A549 (cell line): ENCODE measurements at regions not wholly inside any gene's neighbourhood (a gene's known extent, or its start where the extent isn't known, plus 50 kb on each side); places are given as distances from the start of the nearest gene placed in this dataset.

Source experiments
- ATAC-seq, 2 experiments: fragments of 200-7000 bp in 1 of 2; fragments of >200 bp in 1 of 2; cut with Nextera tagmentation in 1 of 2; cut with Tn5 transposase in 1 of 2; 3 replicates each; pipeline versions ENCODE4 v1.8.0 to v1.9.1; 2018 to 2020; ENCODE audit warnings: mild to moderate bottlenecking in 1 of 2, moderate library complexity in 1 of 2
- CTCF ChIA-PET: fragments of 300-600 bp; sonication (Branson Sonifier 250); formaldehyde crosslinking; extraction: SDS; loops from one replicate; lab custom pipeline; 2021; ENCODE audit warnings: antibody characterized with exemption, inconsistent platforms; lab: Yijun Ruan, JAX
- POLR2A ChIA-PET: fragments of 350-600 bp; formaldehyde crosslinking; extraction: SDS; loops from one replicate; lab custom pipeline; 2021; ENCODE audit warnings: antibody characterized with exemption, inconsistent platforms; lab: Yijun Ruan, JAX
- DNase-seq, 2 experiments: peaks; one replicate each; pipeline versions ENCODE4 v3.0.0 to v3.0.0-alpha.2; 2011 to 2016; ENCODE audit warnings: low read depth in 1 of 2, low spot score in 1 of 2
- FAIRE-seq: peaks from 2 replicates; lab custom pipeline; 2011; peaks lifted over from hg19 to GRCh38; lab: Jason Lieb, UNC
- H3K27ac ChIP-seq, 2 experiments: fragments of >200 bp; sonication (Bioruptor Twin); formaldehyde crosslinking; 3 replicates each; pipeline ENCODE4 v1.5.1; 2016 to 2017
- H3K4me1 ChIP-seq: fragments of >200 bp; sonication (Bioruptor Twin); formaldehyde crosslinking; 3 replicates; pipeline ENCODE4 v1.6.1; 2016
- H3K4me2 ChIP-seq: fragments of >200 bp; sonication (Bioruptor Twin); formaldehyde crosslinking; 3 replicates; pipeline ENCODE4 v1.6.1; 2016
- H3K4me3 ChIP-seq: fragments of >200 bp; sonication (Bioruptor Twin); formaldehyde crosslinking; 3 replicates; pipeline ENCODE4 v1.5.1; 2016
- H3K9me3 ChIP-seq: fragments of >200 bp; sonication (Bioruptor Twin); formaldehyde crosslinking; 3 replicates; pipeline ENCODE4 v1.6.1; 2016
- CEBPB ChIP-seq, 2 experiments: fragments of >200 bp in 1 of 2; sonication (Bioruptor Twin) in 1 of 2; formaldehyde crosslinking in 1 of 2; IDR thresholded peaks; 2 replicates each; pipeline ENCODE4 v1.6.1; 2012 to 2016
- CHD2 ChIP-seq: fragments of 150-350 bp; IDR thresholded peaks from 2 replicates; pipeline ENCODE4 v1.6.1; 2014; ENCODE audit warnings: low read length; ENCODE audit not compliant: partially characterized antibody
- EP300 ChIP-seq, 2 experiments: fragments of >200 bp; sonication (Bioruptor Twin); formaldehyde crosslinking; IDR thresholded peaks; 2 replicates in 1 of 2; 3 replicates in 1 of 2; pipeline ENCODE4 v1.6.1; 2016 to 2017
- FOSB ChIP-seq: fragments of 250-450 bp; sonication (Bioruptor Pico); IDR thresholded peaks from 2 replicates; pipeline ENCODE4 v1.5.0; 2020; ENCODE audit warnings: mild to moderate bottlenecking, moderate library complexity
- FOSL2 ChIP-seq, 2 experiments: fragments of 450-650 bp in 1 of 2; fragments of >200 bp in 1 of 2; sonication (Bioruptor Twin) in 1 of 2; formaldehyde crosslinking; IDR thresholded peaks; 2 replicates each; pipeline versions ENCODE4 v1.5.0 to v1.6.1; 2016 to 2020; ENCODE audit warnings: mild to moderate bottlenecking in 1 of 2, moderate library complexity in 1 of 2
- HES2 ChIP-seq: fragments of >200 bp; sonication (Bioruptor Twin); formaldehyde crosslinking; IDR thresholded peaks from 2 replicates; pipeline ENCODE4 v1.6.1; 2016
- HEYL ChIP-seq: fragments of 250-450 bp; sonication (Bioruptor Pico); IDR thresholded peaks from 2 replicates; pipeline ENCODE4 v1.8.0; 2021; ENCODE audit warnings: mild to moderate bottlenecking, moderate library complexity
- HOXA7 ChIP-seq: fragments of 250-450 bp; sonication (Bioruptor Pico); IDR thresholded peaks from 2 replicates; pipeline ENCODE4 v1.5.0; 2020; ENCODE audit warnings: mild to moderate bottlenecking, moderate library complexity
- HOXB5 ChIP-seq: fragments of 250-450 bp; sonication (Bioruptor Pico); IDR thresholded peaks from 2 replicates; pipeline ENCODE4 v1.5.0; 2020; ENCODE audit warnings: mild to moderate bottlenecking, moderate library complexity
- KDM5A ChIP-seq: fragments of 200-600 bp; sonication (generic); IDR thresholded peaks from 2 replicates; pipeline ENCODE4 v1.6.1; 2016; ENCODE audit warnings: antibody characterized with exemption, mild to moderate bottlenecking
- MAFK ChIP-seq: fragments of 450-650 bp; IDR thresholded peaks from 2 replicates; pipeline ENCODE4 v1.6.1; 2014; ENCODE audit not compliant: partially characterized antibody
- NPAS2 ChIP-seq: fragments of 250-450 bp; sonication (Bioruptor Pico); IDR thresholded peaks from 2 replicates; pipeline ENCODE4 v1.8.0; 2022; ENCODE audit warnings: mild to moderate bottlenecking, moderate library complexity, borderline replicate concordance
- PBX3 ChIP-seq: IDR thresholded peaks from 2 replicates; pipeline ENCODE4 v1.6.1; 2012
- POLR2A ChIP-seq: IDR thresholded peaks from 2 replicates; pipeline ENCODE4 v1.6.1; 2012; ENCODE audit warnings: mild to moderate bottlenecking, low read length
- RAD21 ChIP-seq, 2 experiments: fragments of >200 bp in 1 of 2; sonication (Bioruptor Twin) in 1 of 2; formaldehyde crosslinking in 1 of 2; IDR thresholded peaks in 1 of 2; conservative IDR thresholded peaks in 1 of 2; 2 replicates in 1 of 2; 3 replicates in 1 of 2; pipeline ENCODE4 v1.6.1; 2012 to 2018; ENCODE audit warnings: inconsistent platforms in 1 of 2
- RARB ChIP-seq: fragments of 250-450 bp; sonication (Bioruptor Pico); IDR thresholded peaks from 2 replicates; pipeline ENCODE4 v1.8.0; 2021; ENCODE audit warnings: mild to moderate bottlenecking, moderate library complexity
- REST ChIP-seq: fragments of 200-600 bp; sonication (generic); IDR thresholded peaks from 2 replicates; pipeline ENCODE4 v1.6.1; 2016; ENCODE audit warnings: antibody characterized with exemption, mild to moderate bottlenecking, moderate library complexity
- SMC3 ChIP-seq: fragments of >200 bp; sonication (Bioruptor Twin); formaldehyde crosslinking; IDR thresholded peaks from 3 replicates; pipeline ENCODE4 v1.6.1; 2018; ENCODE audit warnings: inconsistent platforms
- SREBF2 ChIP-seq: fragments of 450-650 bp; IDR thresholded peaks from 2 replicates; pipeline ENCODE4 v1.6.1; 2014; ENCODE audit warnings: mild to moderate bottlenecking, moderate library complexity
- TFCP2L1 ChIP-seq: fragments of 250-450 bp; sonication (Bioruptor Pico); IDR thresholded peaks from 2 replicates; pipeline ENCODE4 v1.5.0; 2021; ENCODE audit warnings: mild to moderate bottlenecking
- ZFP36 ChIP-seq: fragments of 450-650 bp; IDR thresholded peaks from 2 replicates; pipeline ENCODE4 v1.6.1; 2014; ENCODE audit warnings: borderline replicate concordance; ENCODE audit not compliant: partially characterized antibody
- ZNF302 ChIP-seq: fragments of 250-450 bp; sonication (Bioruptor Pico); IDR thresholded peaks from 2 replicates; pipeline ENCODE4 v1.9.0; 2021; ENCODE audit warnings: inconsistent platforms, mild to moderate bottlenecking, moderate library complexity
- WGBS: methylation state at CpG from one replicate; pipeline ENCODE4 v1.1.6; 2017; ENCODE audit errors: missing lambda C conversion rate; 5-methylcytosine and 5-hydroxymethylcytosine counted together

GRCh38 chr12:58479401-58479800 lies 440.9 kb downstream of the LRIG3 start:
- Histone ChIP-seq H3K4me2 (no peak overlapping the region), H3K9me3 (no peaks in the 10 kb centered on the region), H3K27ac (no peak overlapping the region), H3K4me3 (no peak overlapping the region), H3K4me1 (no peaks in the 10 kb centered on the region)
- FAIRE-seq (no peak), DNase-seq (no peak), ATAC-seq (no peak)
- CTCF ChIA-PET: no interaction called here
- POLR2A ChIA-PET: no interaction called here
- TF ChIP-seq FOSB: no peak
- TF ChIP-seq CEBPB (IDR thresholded peaks at IDR 0.05): no peak
- TF ChIP-seq POLR2A: no peak
- no peak for TF ChIP-seq SREBF2
- TF ChIP-seq HOXA7 (CRISPR knock-in tag): no peak
- TF ChIP-seq ZNF302 (CRISPR knock-in tag): no peak
- no peak for TF ChIP-seq HEYL (CRISPR knock-in tag)
- no peak for TF ChIP-seq HES2
- TF ChIP-seq MAFK: no peak

GRCh38 chr12:58481811-58482210 lies 438.5 kb downstream of the LRIG3 start:
- no peak for ATAC-seq
- no peak for FAIRE-seq
- H3K4me1 ChIP-seq: no peaks in the 10 kb centered on the region
- CTCF ChIA-PET: no interaction called here
- POLR2A ChIA-PET: no interaction called here
- H3K4me2 ChIP-seq: no peak overlapping the region
- no peak for DNase-seq
- WGBS: 34% methylated on average over 3 of the region's 3 CpGs
- no peaks in the 10 kb centered on the region for H3K9me3 ChIP-seq
- H3K4me3 ChIP-seq: no peak overlapping the region
- TF ChIP-seq KDM5A (no peak), EP300 (IDR thresholded peaks at IDR 0.05) (no peak), FOSL2 (IDR thresholded peaks at IDR 0.05) (no peak), FOSL2 (CRISPR knock-in tag; IDR thresholded peaks at IDR 0.05) (no peak), TFCP2L1 (CRISPR knock-in tag) (no peak), HOXB5 (CRISPR knock-in tag) (no peak), PBX3 (no peak), CEBPB (IDR thresholded peaks at IDR 0.05) (no peak), RARB (no peak), NPAS2 (CRISPR knock-in tag) (no peak), HOXA7 (CRISPR knock-in tag) (no peak), RAD21 (conservative IDR thresholded peaks at IDR 0.05 in 1 of 2, IDR thresholded peaks at IDR 0.05 in 1 of 2) (no peak)
- no peak overlapping the region for H3K27ac ChIP-seq

GRCh38 chr12:58487255-58487654 lies 433.0 kb downstream of the LRIG3 start:
- POLR2A ChIA-PET: no interaction called here
- H3K4me2 ChIP-seq: no peak overlapping the region

More at GRCh38 chr12:58487255-58487654, 433.0 kb downstream of the LRIG3 start:
- 12% methylated on average over 1 of the region's 1 CpG for WGBS
- Histone ChIP-seq H3K27ac (no peak overlapping the region), H3K4me3 (no peak overlapping the region), H3K9me3 (no peaks in the 10 kb centered on the region), H3K4me1 (no peaks in the 10 kb centered on the region)
- no peak for DNase-seq
- CTCF ChIA-PET: interaction anchor here (1.2 kb wide), 1 partner anchor 10 kb away, joined by 3 read pairs; no protein-coding TSS in a partner anchor
- ATAC-seq: no peak
- no peak for FAIRE-seq
- TF ChIP-seq SMC3 (no peak), ZFP36 (no peak), HEYL (CRISPR knock-in tag) (no peak), REST (no peak), CHD2 (no peak)
